Lower leg skin (tissue), 4 donors: ENCODE measurements at regions not wholly inside any gene's neighbourhood (a gene's known extent, or its start where the extent isn't known, plus 50 kb on each side); places are given as distances from the start of the nearest gene placed in this dataset.
"Not testable (repeated sequence)": the region's sequence is repeated elsewhere in the genome, so short reads cannot be mapped to it uniquely, and the experiment has no call there.

Experiments
- DNase-seq, 2 donors: peaks; one replicate each; pipeline ENCODE4 v3.0.0-alpha.2; 2019; ENCODE audit warnings: low spot score in 2 of 2
- H3K4me3 ChIP-seq: fragments of 200-600 bp; sonication (generic); 2 replicates; pipeline ENCODE4 v1.5.1; 2017; ENCODE audit warnings: mild to moderate bottlenecking, low read depth; ENCODE audit not compliant: poor library complexity, severe bottlenecking
- POLR2A ChIP-seq, 2 donors: fragments of 450-650 bp; IDR thresholded peaks; one replicate each; pipeline ENCODE4 v1.6.1; 2016 to 2017; ENCODE audit warnings: antibody characterized with exemption in 2 of 2, mild to moderate bottlenecking in 1 of 2, moderate library complexity in 1 of 2
- WGBS, 2 donors: methylation state at CpG; one replicate each; pipeline ENCODE4 v1.1.5; 2018; 5-methylcytosine and 5-hydroxymethylcytosine counted together
- intact Hi-C: fragments of 100-400 bp; cut with DNase I; formaldehyde crosslinking; loops from one replicate; pipeline ENCODE4 v1.15.0; 2023; ENCODE audit warnings: low total_unique reads
- TF ChIP-seq, protein P1 (sequence below), 3 donors: fragments of 450-650 bp; IDR thresholded peaks; one replicate each; pipeline ENCODE4 v1.5.1; 2016; ENCODE audit warnings: antibody characterized with exemption in 3 of 3, mild to moderate bottlenecking in 3 of 3, moderate library complexity in 2 of 3

DNA sequence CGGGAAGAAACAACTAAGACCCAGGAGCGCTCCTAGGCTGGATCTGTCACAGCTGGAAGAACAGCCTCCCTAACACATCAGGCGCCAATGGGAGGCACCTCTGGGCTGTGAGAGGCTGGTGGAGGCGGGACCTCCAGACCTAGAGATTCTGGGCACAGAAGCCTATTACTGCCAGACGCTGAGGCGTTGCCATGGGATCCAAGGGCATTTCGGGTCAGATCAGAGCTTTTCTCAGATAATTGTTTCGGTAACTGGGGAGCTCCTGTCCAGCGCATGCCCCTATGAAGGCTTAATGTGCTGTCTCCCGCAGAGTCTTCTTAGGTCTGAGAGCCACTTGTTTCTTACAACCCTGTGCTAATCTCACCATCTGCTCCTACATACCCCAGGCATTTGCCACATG is 339.2 kb downstream of the ZNF716 start:
- WGBS, 2 donors = 85 to 87% methylated on average over 10 of the region's 10 CpGs
- intact Hi-C loops = no loop called here
- H3K4me3 ChIP-seq = no peak overlapping the region
- no peak for DNase-seq
- TF ChIP-seq POLR2A (IDR thresholded peaks at IDR 0.05) = no peak
- TF ChIP-seq, protein P1, sequence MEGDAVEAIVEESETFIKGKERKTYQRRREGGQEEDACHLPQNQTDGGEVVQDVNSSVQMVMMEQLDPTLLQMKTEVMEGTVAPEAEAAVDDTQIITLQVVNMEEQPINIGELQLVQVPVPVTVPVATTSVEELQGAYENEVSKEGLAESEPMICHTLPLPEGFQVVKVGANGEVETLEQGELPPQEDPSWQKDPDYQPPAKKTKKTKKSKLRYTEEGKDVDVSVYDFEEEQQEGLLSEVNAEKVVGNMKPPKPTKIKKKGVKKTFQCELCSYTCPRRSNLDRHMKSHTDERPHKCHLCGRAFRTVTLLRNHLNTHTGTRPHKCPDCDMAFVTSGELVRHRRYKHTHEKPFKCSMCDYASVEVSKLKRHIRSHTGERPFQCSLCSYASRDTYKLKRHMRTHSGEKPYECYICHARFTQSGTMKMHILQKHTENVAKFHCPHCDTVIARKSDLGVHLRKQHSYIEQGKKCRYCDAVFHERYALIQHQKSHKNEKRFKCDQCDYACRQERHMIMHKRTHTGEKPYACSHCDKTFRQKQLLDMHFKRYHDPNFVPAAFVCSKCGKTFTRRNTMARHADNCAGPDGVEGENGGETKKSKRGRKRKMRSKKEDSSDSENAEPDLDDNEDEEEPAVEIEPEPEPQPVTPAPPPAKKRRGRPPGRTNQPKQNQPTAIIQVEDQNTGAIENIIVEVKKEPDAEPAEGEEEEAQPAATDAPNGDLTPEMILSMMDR (IDR thresholded peaks at IDR 0.05) = no peak

DNA sequence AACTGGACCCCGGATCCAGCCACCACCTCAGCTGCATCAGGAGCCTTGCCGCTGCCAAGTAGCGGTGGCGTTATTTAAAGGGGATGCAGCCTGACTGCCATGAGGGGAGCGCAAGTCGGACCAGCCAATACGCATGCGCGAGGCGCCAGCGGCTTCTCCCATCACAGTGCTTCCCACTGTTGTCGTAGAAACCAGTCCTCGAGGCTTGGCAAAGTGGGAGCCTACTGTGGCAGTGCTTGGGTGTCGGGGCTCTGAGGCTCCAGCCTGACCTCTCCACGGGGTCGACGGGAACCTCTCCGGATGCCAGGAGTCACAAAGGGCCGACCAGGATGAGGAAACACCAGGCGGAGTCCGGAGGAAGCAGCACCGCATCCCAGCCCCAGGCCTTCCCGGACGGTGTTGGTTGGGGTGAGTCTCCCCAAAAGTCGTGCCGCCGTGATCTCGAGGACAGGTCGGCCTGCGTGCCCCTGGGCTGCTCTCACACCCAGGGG is 369.6 kb downstream of the ZNF716 start:
- no peak overlapping the region for H3K4me3 ChIP-seq
- intact Hi-C loops = no loop called here
- TF ChIP-seq POLR2A (IDR thresholded peaks at IDR 0.05) = no peak
- TF ChIP-seq, protein P1 (IDR thresholded peaks at IDR 0.05) = no peak
- 91 to 92% methylated on average over 25 to 30 of the region's 30 CpGs for WGBS, 2 donors
- no peak for DNase-seq

- WGBS, 2 donors = 84 to 85% methylated on average over 16 of the region's 16 CpGs
- intact Hi-C loops = no loop called here
- TF ChIP-seq, protein P1 (IDR thresholded peaks at IDR 0.05) = no peak
- TF ChIP-seq POLR2A (IDR thresholded peaks at IDR 0.05) = no peak
- H3K4me3 ChIP-seq = no peak overlapping the region
- DNase-seq = no peak
Observed at GRCh38 chr7:57820477-57820876, 370.5 kb downstream of the ZNF716 start.

- TF ChIP-seq, protein P1 (IDR thresholded peaks at IDR 0.05) = no peak
- TF ChIP-seq POLR2A (IDR thresholded peaks at IDR 0.05) = no peak
- intact Hi-C loops = no loop called here
- no peak for DNase-seq
- 87 to 90% methylated on average over 20 to 57 of the region's 57 CpGs for WGBS, 2 donors
- H3K4me3 ChIP-seq = no peak overlapping the region
Observed at GRCh38 chr7:57821438-57822382, 371.7 kb downstream of the ZNF716 start.

- H3K4me3 ChIP-seq, intact Hi-C loops, DNase-seq: not testable (repeated sequence)
- 48 to 52% methylated on average over 2 of the region's 2 CpGs for WGBS, 2 donors
Observed at GRCh38 chr7:57826548-57826947, 376.6 kb downstream of the ZNF716 start.

DNA sequence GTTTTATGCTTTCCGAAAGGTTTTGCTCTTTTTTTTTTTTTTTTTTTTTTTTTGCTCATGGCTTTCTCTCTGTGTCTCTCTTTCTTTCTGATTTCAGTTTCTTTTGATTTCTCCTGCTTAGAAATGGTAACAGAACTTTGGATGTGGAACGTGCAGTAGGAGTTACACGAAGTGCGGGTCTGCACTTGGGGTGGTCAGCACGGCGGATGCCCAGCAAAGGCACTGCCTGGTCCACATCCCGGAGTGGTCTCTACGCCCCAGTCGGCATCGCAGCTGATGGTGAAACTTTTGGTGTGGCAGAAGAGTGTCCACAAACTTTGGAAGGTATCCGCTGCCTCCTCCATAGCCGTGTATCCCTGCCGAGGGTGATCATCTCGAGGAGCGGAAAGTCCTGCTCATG is 385.2 kb downstream of the ZNF716 start:
- WGBS, 2 donors = 91 to 98% methylated on average over 9 of the region's 15 CpGs
- H3K4me3 ChIP-seq, intact Hi-C loops: not testable (repeated sequence)
- DNase-seq = peak in 1 of 2 donors; percentile 62

GRCh38 chr7:57839152-57839551 is 389.2 kb downstream of the ZNF716 start:
- DNase-seq = peak in 1 of 2 donors; percentile 54
- 74% methylated on average over 3 of the region's 4 CpGs; no CpG with 5 or more reads in 1 of the 2 donors for WGBS, 2 donors
- intact Hi-C loops = not testable (repeated sequence)

More at GRCh38 chr7:57839152-57839551, 389.2 kb downstream of the ZNF716 start:
- not testable (repeated sequence) for H3K4me3 ChIP-seq
